ENCODE measurements at regions not wholly inside any gene's neighbourhood (a gene's known extent, or its start where the extent isn't known, plus 50 kb on each side); places are given as distances from the start of the nearest gene placed in this dataset.

- no peak for TF ChIP-seq CTCF (IDR thresholded peaks at IDR 0.05; ENCODE audit: insufficient read depth, missing control alignments)
- DNase-seq (ENCODE audit: insufficient read length, low spot score) (no peak), FAIRE-seq (no peak)
Measured at GRCh38 chr14:51491036-51491545, 160.6 kb upstream of the FRMD6 start.

GRCh38 chr14:51491776-51492175 is 159.9 kb upstream of the FRMD6 start:
- FAIRE-seq (no peak), DNase-seq (ENCODE audit: insufficient read length, low spot score) (no peak)
- TF ChIP-seq CTCF (IDR thresholded peaks at IDR 0.05; ENCODE audit: insufficient read depth, missing control alignments): no peak

GRCh38 chr14:51495319-51495718 is 156.4 kb upstream of the FRMD6 start:
- TF ChIP-seq CTCF (IDR thresholded peaks at IDR 0.05; ENCODE audit: insufficient read depth, missing control alignments): no peak
- no peak for FAIRE-seq
- no peak for DNase-seq (ENCODE audit: insufficient read length, low spot score)

- no peak for FAIRE-seq
- TF ChIP-seq CTCF (IDR thresholded peaks at IDR 0.05; ENCODE audit: insufficient read depth, missing control alignments): no peak
- no peak for DNase-seq (ENCODE audit: insufficient read length, low spot score)
Measured at GRCh38 chr14:51498411-51499227, 153.1 kb upstream of the FRMD6 start.

- no peak for TF ChIP-seq CTCF (IDR thresholded peaks at IDR 0.05; ENCODE audit: insufficient read depth, missing control alignments)
- DNase-seq (ENCODE audit: insufficient read length, low spot score): no peak
- no peak for FAIRE-seq
Measured at GRCh38 chr14:51500776-51501175, 150.9 kb upstream of the FRMD6 start.

- FAIRE-seq: no peak
- DNase-seq (ENCODE audit: insufficient read length, low spot score): no peak
- TF ChIP-seq CTCF (IDR thresholded peaks at IDR 0.05; ENCODE audit: insufficient read depth, missing control alignments): no peak
Measured at GRCh38 chr14:51501746-51502145, 150.0 kb upstream of the FRMD6 start.

- FAIRE-seq: no peak
- no peak for DNase-seq (ENCODE audit: insufficient read length, low spot score)
- no peak for TF ChIP-seq CTCF (IDR thresholded peaks at IDR 0.05; ENCODE audit: insufficient read depth, missing control alignments)
Measured at GRCh38 chr14:51504669-51505068, 147.0 kb upstream of the FRMD6 start.

Measured in D721Med (cell line).